Activated CD4-positive, alpha-beta T cell treated with anti-CD3 and anti-CD28 coated beads, Interleukin-2, amount 50 U/mL, for 1 hour (primary cell): ENCODE measurements at regions not wholly inside any gene's neighbourhood (a gene's known extent, or its start where the extent isn't known, plus 50 kb on each side); places are given as distances from the start of the nearest gene placed in this dataset.

ENCODE experiments used
- DNase-seq: peaks from one replicate; pipeline ENCODE4 v3.0.0-alpha.2; 2020

- DNase-seq, result no peak
Measured at GRCh38 chr12:115451780-115452736, 768.1 kb upstream of the TBX3 start.

- DNase-seq, result no peak
Measured at GRCh38 chr12:115451151-115451779, 767.3 kb upstream of the TBX3 start.

GRCh38 chr12:115450710-115451109, 766.7 kb upstream of the TBX3 start:
- DNase-seq, result no peak

GRCh38 chr12:115450017-115450416, 766.0 kb upstream of the TBX3 start:
- DNase-seq, result no peak

- DNase-seq, result no peak
Measured at GRCh38 chr12:115449526-115449925, 765.6 kb upstream of the TBX3 start.

GRCh38 chr12:115444346-115444745, 760.4 kb upstream of the TBX3 start:
- DNase-seq, result no peak

GRCh38 chr12:115443351-115443938, 759.5 kb upstream of the TBX3 start:
- DNase-seq, result no peak

GRCh38 chr12:115440438-115440837, 756.5 kb upstream of the TBX3 start:
- no peak for DNase-seq

- DNase-seq, result no peak
Measured at GRCh38 chr12:115439008-115439601, 755.1 kb upstream of the TBX3 start.

GRCh38 chr12:115438314-115438713, 754.3 kb upstream of the TBX3 start:
- no peak for DNase-seq

- DNase-seq, result no peak
Measured at GRCh38 chr12:115437061-115437567, 753.1 kb upstream of the TBX3 start.

- no peak for DNase-seq
Measured at GRCh38 chr12:115433014-115433634, 749.1 kb upstream of the TBX3 start.

- DNase-seq, result no peak
Measured at GRCh38 chr12:115430636-115431035, 746.7 kb upstream of the TBX3 start.

GRCh38 chr12:115426732-115427131, 742.8 kb upstream of the TBX3 start:
- DNase-seq, result no peak

GRCh38 chr12:115424003-115424402, 740.0 kb upstream of the TBX3 start:
- DNase-seq, result no peak

GRCh38 chr12:115423546-115423987, 739.6 kb upstream of the TBX3 start:
- DNase-seq, result no peak

- no peak for DNase-seq
Measured at GRCh38 chr12:115422845-115423545, 739.0 kb upstream of the TBX3 start.

- no peak for DNase-seq
Measured at GRCh38 chr12:115421796-115422709, 738.1 kb upstream of the TBX3 start.

GRCh38 chr12:115421350-115421749, 737.4 kb upstream of the TBX3 start:
- DNase-seq, result no peak

GRCh38 chr12:115419145-115419646, 735.2 kb upstream of the TBX3 start:
- no peak for DNase-seq

GRCh38 chr12:115417610-115418009, 733.6 kb upstream of the TBX3 start:
- DNase-seq, result no peak
